Neuronal stem cell (in vitro differentiated cells): ENCODE measurements at regions not wholly inside any gene's neighbourhood (a gene's known extent, or its start where the extent isn't known, plus 50 kb on each side); places are given as distances from the start of the nearest gene placed in this dataset.

Experiments used
- DNase-seq: peaks from one replicate; pipeline ENCODE4 v3.0.0-alpha.2; 2013; ENCODE audit warnings: low spot score
- H2AFZ ChIP-seq: one replicate; pipeline ENCODE4 v1.6.1; 2013; ENCODE audit warnings: mild to moderate bottlenecking, low read length, inconsistent platforms
- H2AK5ac ChIP-seq: 2 replicates; pipeline ENCODE4 v1.6.1; 2013; ENCODE audit warnings: low read depth, mild to moderate bottlenecking, inconsistent platforms, low read length, moderate library complexity, mixed read lengths
- H2BK120ac ChIP-seq: 2 replicates; pipeline ENCODE4 v1.6.1; 2013; ENCODE audit warnings: low read depth, mild to moderate bottlenecking, inconsistent platforms, low read length, moderate library complexity, mixed read lengths
- H2BK12ac ChIP-seq: one replicate; pipeline ENCODE4 v1.6.1; 2013; ENCODE audit warnings: low read length, inconsistent platforms
- H2BK15ac ChIP-seq: 2 replicates; pipeline ENCODE4 v1.6.1; 2013; ENCODE audit warnings: mild to moderate bottlenecking, low read length, inconsistent platforms, mixed read lengths
- H2BK5ac ChIP-seq: one replicate; pipeline ENCODE4 v1.6.1; 2013; ENCODE audit warnings: inconsistent platforms, mild to moderate bottlenecking, low read length, moderate library complexity
- H3K14ac ChIP-seq: one replicate; pipeline ENCODE4 v1.6.1; 2013; ENCODE audit warnings: low read length, inconsistent platforms
- H3K18ac ChIP-seq: 2 replicates; pipeline ENCODE4 v1.6.1; 2013; ENCODE audit warnings: low read length, inconsistent platforms
- H3K23ac ChIP-seq: 2 replicates; pipeline ENCODE4 v1.6.1; 2013; ENCODE audit warnings: low read depth, mild to moderate bottlenecking, mixed read lengths, low read length, inconsistent platforms; ENCODE audit not compliant: poor library complexity
- H3K27ac ChIP-seq: replicated peaks from 3 replicates; pipeline ENCODE4 v1.5.1; 2013; ENCODE audit warnings: low read length, inconsistent platforms
- H3K27me3 ChIP-seq, 3 experiments: 2 replicates each; pipeline ENCODE4 v1.6.1; 2013; ENCODE audit warnings: low read length in 3 of 3, mild to moderate bottlenecking in 2 of 3, inconsistent platforms in 1 of 3, low read depth in 1 of 3, mixed read lengths in 1 of 3, moderate library complexity in 1 of 3; ENCODE audit not compliant: control insufficient read depth in 3 of 3, insufficient read depth in 3 of 3
- H3K36me3 ChIP-seq, 2 donors: replicated peaks in 1 of 2; 2 replicates each; pipeline ENCODE4 v1.6.1; 2013; ENCODE audit warnings: low read length in 2 of 2; ENCODE audit not compliant: control insufficient read depth in 2 of 2, insufficient read depth in 2 of 2
- H3K4ac ChIP-seq: 2 replicates; pipeline ENCODE4 v1.6.1; 2013; ENCODE audit warnings: inconsistent platforms, mild to moderate bottlenecking, low read length, moderate library complexity
- H3K4me1 ChIP-seq, 2 donors: 1 replicate in 1 of 2; 2 replicates in 1 of 2; pipeline ENCODE4 v1.6.1; 2013; ENCODE audit warnings: low read length in 2 of 2, low read depth in 1 of 2; ENCODE audit not compliant: control insufficient read depth in 2 of 2, insufficient read depth in 1 of 2
- H3K4me2 ChIP-seq: one replicate; pipeline ENCODE4 v1.6.1; 2013; ENCODE audit warnings: mild to moderate bottlenecking, low read length, inconsistent platforms; ENCODE audit not compliant: insufficient read depth, poor library complexity, severe bottlenecking
- H3K4me3 ChIP-seq, 2 donors: 2 replicates each; pipeline ENCODE4 v1.5.1; 2013; ENCODE audit warnings: low read length in 2 of 2, mild to moderate bottlenecking in 2 of 2, inconsistent platforms in 1 of 2, moderate library complexity in 1 of 2
- H3K79me1 ChIP-seq: one replicate; pipeline ENCODE4 v1.6.1; 2013; ENCODE audit warnings: low read depth, mild to moderate bottlenecking, inconsistent platforms, low read length, moderate library complexity
- H3K9ac ChIP-seq: one replicate; pipeline ENCODE4 v1.6.1; 2013; ENCODE audit warnings: mild to moderate bottlenecking, low read depth, low read length, inconsistent platforms; ENCODE audit not compliant: poor library complexity
- H3K9me3 ChIP-seq, 2 donors: replicated peaks in 1 of 2; 2 replicates each; pipeline versions ENCODE3 to v1.6.1; 2013; ENCODE audit warnings: low read length in 2 of 2, mild to moderate bottlenecking in 2 of 2, inconsistent platforms in 1 of 2, low read depth in 1 of 2, mixed read lengths in 1 of 2, moderate library complexity in 1 of 2; ENCODE audit not compliant: control insufficient read depth in 2 of 2, insufficient read depth in 1 of 2
- H4K8ac ChIP-seq: one replicate; pipeline ENCODE4 v1.6.1; 2013; ENCODE audit warnings: low read depth, mild to moderate bottlenecking, inconsistent platforms, low read length, moderate library complexity
- H4K91ac ChIP-seq: one replicate; pipeline ENCODE4 v1.6.1; 2013; ENCODE audit warnings: low read length, low read depth, mild to moderate bottlenecking, inconsistent platforms; ENCODE audit not compliant: poor library complexity
- WGBS, 2 donors: extraction: QIAGEN DNeasy Blood & Tissue Kit; methylation state at CpG; one replicate each; pipeline ENCODE4 v1.1.7; 2013; ENCODE audit warnings: missing lambda C conversion rate in 2 of 2, mixed read lengths in 1 of 2; ENCODE audit not compliant: insufficient read length in 2 of 2, insufficient replicate concordance in 1 of 2; ENCODE audit errors: extremely low coverage in 2 of 2; 5-methylcytosine and 5-hydroxymethylcytosine counted together

DNA sequence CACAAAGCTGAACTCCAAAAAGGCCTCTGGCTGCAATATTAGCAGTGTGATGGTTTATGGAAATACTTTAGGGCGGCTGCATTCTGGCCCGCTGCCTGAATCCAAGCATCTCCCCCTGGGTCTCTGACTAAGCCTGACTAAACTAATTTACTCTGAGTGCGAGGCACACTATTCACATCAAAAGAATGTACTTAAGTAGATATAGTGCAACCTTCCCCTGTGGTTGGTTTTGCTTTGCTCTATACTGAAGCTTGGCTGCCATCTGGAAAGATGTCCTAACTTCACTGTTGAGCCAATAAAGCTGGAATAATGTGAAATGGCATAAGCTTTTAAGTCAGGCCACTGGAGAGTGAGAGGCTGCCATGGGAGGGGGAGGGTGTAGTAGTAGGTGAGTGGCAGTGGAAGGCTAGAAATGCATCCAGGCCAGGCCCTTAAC, 321.6 kb downstream of the AASDHPPT start:
- Histone ChIP-seq H3K4me1 (peaks cover 0 to 4% of the 10 kb centered on the region in 2 donors), H2BK5ac (no peak overlapping the region), H3K9me3 (peaks cover 3 to 4% of the 10 kb centered on the region in 2 donors), H3K4me2 (no peak overlapping the region), H3K4ac (no peak overlapping the region), H2BK12ac (no peak overlapping the region), H3K23ac (no peak overlapping the region), H3K79me1 (no peaks in the 10 kb centered on the region), H3K36me3 (no peaks in the 10 kb centered on the region), H2AFZ (no peak overlapping the region), H4K8ac (no peak overlapping the region), H4K91ac (no peak overlapping the region), H2BK15ac (no peak overlapping the region), H3K27ac (no peak overlapping the region), H3K4me3 (no peak overlapping the region), H3K9ac (no peak overlapping the region), H2BK120ac (no peak overlapping the region), H2AK5ac (no peak overlapping the region), H3K14ac (no peak overlapping the region), H3K27me3 (no peaks in the 10 kb centered on the region), H3K18ac (no peak overlapping the region)
- DNase-seq: no peak
- WGBS, 2 donors: no CpG with 5 or more reads among the region's 3 CpGs

DNA sequence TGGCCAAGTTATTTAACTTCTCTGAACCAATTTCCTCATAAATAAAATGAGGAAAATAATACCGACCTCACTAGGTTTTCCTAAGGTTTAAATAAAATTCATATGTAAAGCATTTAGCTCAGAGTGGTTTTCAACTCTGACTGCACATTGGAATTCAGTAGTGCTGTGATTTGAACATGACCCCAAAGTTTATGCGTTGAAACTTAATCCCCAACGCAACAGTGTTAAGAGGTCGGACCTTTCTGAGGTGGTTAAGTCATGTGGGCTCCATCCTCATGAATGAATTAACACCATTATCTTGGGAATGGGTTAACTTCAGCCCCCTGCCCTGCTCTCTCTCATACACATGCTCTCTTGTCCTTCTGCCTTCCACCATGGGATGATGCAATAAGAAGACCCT, 322.2 kb downstream of the AASDHPPT start:
- no peak overlapping the region for H2AFZ ChIP-seq
- no peak overlapping the region for H2BK15ac ChIP-seq
- no peak overlapping the region for H3K23ac ChIP-seq
- no peaks in the 10 kb centered on the region for H3K79me1 ChIP-seq
- H3K9ac ChIP-seq: no peak overlapping the region
- no peak overlapping the region for H4K8ac ChIP-seq
- no peak overlapping the region for H4K91ac ChIP-seq
- H2AK5ac ChIP-seq: no peak overlapping the region
- WGBS, 2 donors: no CpG with 5 or more reads among the region's 4 CpGs
- H2BK5ac ChIP-seq: no peak overlapping the region
- H3K4me1 ChIP-seq: peaks cover 0 to 4% of the 10 kb centered on the region in 2 donors
- no peak for DNase-seq
- no peak overlapping the region for H2BK120ac ChIP-seq
- H3K4ac ChIP-seq: no peak overlapping the region
- H3K4me3 ChIP-seq: no peak overlapping the region
- no peak overlapping the region for H3K4me2 ChIP-seq
- H2BK12ac ChIP-seq: no peak overlapping the region
- H3K9me3 ChIP-seq: peaks cover 3% of the 10 kb centered on the region in 2 donors
- no peaks in the 10 kb centered on the region for H3K36me3 ChIP-seq
- H3K14ac ChIP-seq: no peak overlapping the region
- H3K27me3 ChIP-seq: no peaks in the 10 kb centered on the region
- no peak overlapping the region for H3K18ac ChIP-seq
- H3K27ac ChIP-seq: no peak overlapping the region

DNA sequence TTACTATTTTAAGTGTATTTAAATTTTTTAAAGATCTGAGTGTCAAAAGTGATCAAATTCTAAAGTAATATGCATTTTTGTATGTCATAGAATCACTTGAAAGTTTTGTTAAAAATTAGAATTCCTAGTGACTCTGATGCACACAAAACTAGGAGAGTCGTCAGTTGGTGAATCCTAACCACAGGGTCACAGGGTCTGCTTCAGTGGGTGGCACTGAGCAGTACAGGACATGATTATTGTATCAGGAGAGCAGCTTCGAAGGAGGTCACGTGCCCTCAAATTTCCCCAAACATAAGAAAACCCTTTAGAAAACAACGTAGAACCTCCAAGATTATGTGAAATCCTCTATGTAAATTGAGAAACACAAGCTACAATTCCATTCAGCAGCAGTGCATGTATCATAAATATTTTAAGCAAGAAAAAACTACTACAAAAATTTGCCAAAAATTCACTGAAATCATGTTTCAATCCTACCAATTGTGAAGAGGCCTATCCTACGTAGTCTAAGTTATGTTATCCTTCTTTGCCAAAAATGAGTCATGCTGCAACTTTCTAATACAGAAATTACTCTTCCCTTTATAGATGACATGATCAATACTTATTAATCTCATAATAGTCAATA, 323.6 kb downstream of the AASDHPPT start:
- Histone ChIP-seq H2AFZ (no peak overlapping the region), H2BK120ac (no peak overlapping the region), H3K36me3 (no peaks in the 10 kb centered on the region), H4K91ac (no peak overlapping the region), H3K23ac (no peak overlapping the region), H3K4me2 (no peak overlapping the region), H3K14ac (no peak overlapping the region), H2BK5ac (no peak overlapping the region), H3K4ac (no peak overlapping the region), H3K4me3 (no peak overlapping the region), H2BK15ac (no peak overlapping the region), H3K9me3 (peaks cover 1 to 3% of the 10 kb centered on the region in 2 donors), H3K4me1 (peaks cover 0 to 4% of the 10 kb centered on the region in 2 donors), H3K18ac (no peak overlapping the region), H3K79me1 (no peaks in the 10 kb centered on the region), H4K8ac (no peak overlapping the region), H2BK12ac (no peak overlapping the region), H2AK5ac (no peak overlapping the region), H3K27me3 (no peaks in the 10 kb centered on the region), H3K27ac (no peak overlapping the region), H3K9ac (no peak overlapping the region)
- no CpG with 5 or more reads among the region's 5 CpGs for WGBS, 2 donors
- no peak for DNase-seq

DNA sequence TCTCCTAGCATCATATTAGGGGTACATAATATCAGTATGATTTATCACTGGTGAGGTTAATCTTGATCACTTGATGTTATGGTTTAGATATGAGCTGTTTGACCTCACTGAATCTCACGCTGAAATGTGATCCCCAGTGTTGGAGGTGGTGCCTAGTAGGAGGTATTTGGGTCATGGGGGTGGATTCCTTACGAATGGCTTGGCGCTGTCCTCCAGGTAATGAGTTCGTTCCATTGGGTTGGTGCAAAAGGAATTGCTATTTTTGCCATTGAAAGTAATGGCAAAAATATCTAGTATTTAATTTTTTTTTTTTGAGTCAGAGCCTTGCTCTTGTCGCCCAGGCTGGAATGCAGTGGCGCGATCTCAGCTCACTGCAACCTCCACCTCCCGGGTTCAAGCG, 326.3 kb downstream of the AASDHPPT start:
- H3K14ac ChIP-seq: no peak overlapping the region
- no CpG with 5 or more reads among the region's 9 CpGs for WGBS, 2 donors
- no peak overlapping the region for H2AFZ ChIP-seq

More for the DNA sequence above, 326.3 kb downstream of the AASDHPPT start:
- no peak overlapping the region for H2BK5ac ChIP-seq
- H2BK15ac ChIP-seq: no peak overlapping the region
- H4K91ac ChIP-seq: no peak overlapping the region
- no peaks in the 10 kb centered on the region for H3K36me3 ChIP-seq
- H3K4ac ChIP-seq: no peak overlapping the region
- no peak overlapping the region for H3K9ac ChIP-seq
- H3K4me3 ChIP-seq: no peak overlapping the region
- DNase-seq: no peak
- H3K27ac ChIP-seq: no peak overlapping the region
- H3K4me2 ChIP-seq: no peak overlapping the region
- H3K18ac ChIP-seq: no peak overlapping the region
- no peaks in the 10 kb centered on the region for H3K27me3 ChIP-seq
- no peaks in the 10 kb centered on the region for H3K79me1 ChIP-seq
- H2AK5ac ChIP-seq: no peak overlapping the region
- H2BK12ac ChIP-seq: no peak overlapping the region
- H3K4me1 ChIP-seq: no peaks in the 10 kb centered on the region
- no peak overlapping the region for H2BK120ac ChIP-seq
- peaks cover 0 to 1% of the 10 kb centered on the region in 2 donors for H3K9me3 ChIP-seq
- no peak overlapping the region for H3K23ac ChIP-seq
- H4K8ac ChIP-seq: no peak overlapping the region
